DMS53 (cell line): ENCODE measurements at regions not wholly inside any gene's neighbourhood (a gene's known extent, or its start where the extent isn't known, plus 50 kb on each side); places are given as distances from the start of the nearest gene placed in this dataset.
"Not testable (repeated sequence)": the region's sequence is repeated elsewhere in the genome, so short reads cannot be mapped to it uniquely, and the experiment has no call there.

Experiments
- DNase-seq: peaks from one replicate; lab custom pipeline; 2025; lab: John Stamatoyannopoulos, UW

- no peak for DNase-seq
Measured at GRCh38 chr2:228956701-228957474, 314.2 kb downstream of the PID1 start.

- no peak for DNase-seq
Measured at GRCh38 chr2:228949831-228950230, 321.3 kb downstream of the PID1 start.

GRCh38 chr2:228945710-228946109 is 325.4 kb downstream of the PID1 start:
- DNase-seq: no peak

- DNase-seq: no peak
Measured at GRCh38 chr2:228942856-228943255, 328.2 kb downstream of the PID1 start.

- DNase-seq: no peak
Measured at GRCh38 chr2:228938629-228939028, 332.5 kb downstream of the PID1 start.

- DNase-seq: peak; percentile 30
Measured at GRCh38 chr2:228927028-228928010, 343.8 kb downstream of the PID1 start.

GRCh38 chr2:228919808-228920207 is 351.3 kb downstream of the PID1 start:
- DNase-seq: no peak

GRCh38 chr2:228917220-228917619 is 353.9 kb downstream of the PID1 start:
- no peak for DNase-seq

- no peak for DNase-seq
Measured at GRCh38 chr2:228916416-228917090, 354.5 kb downstream of the PID1 start.

- no peak for DNase-seq
Measured at GRCh38 chr2:228913176-228913575, 357.9 kb downstream of the PID1 start.

GRCh38 chr2:228910872-228911271 is 360.2 kb downstream of the PID1 start:
- not testable (repeated sequence) for DNase-seq

- DNase-seq: no peak
Measured at GRCh38 chr2:228902176-228902575, 368.9 kb downstream of the PID1 start.

GRCh38 chr2:228901531-228901930 is 369.6 kb downstream of the PID1 start:
- no peak for DNase-seq

GRCh38 chr2:228878138-228878537 is 392.9 kb downstream of the PID1 start:
- no peak for DNase-seq

- DNase-seq: no peak
Measured at GRCh38 chr2:228876276-228876675, 394.8 kb downstream of the PID1 start.

GRCh38 chr2:228875152-228875900 is 395.8 kb downstream of the PID1 start:
- DNase-seq: no peak

GRCh38 chr2:228871012-228871411 is 400.1 kb downstream of the PID1 start:
- no peak for DNase-seq

- no peak for DNase-seq
Measured at GRCh38 chr2:228869636-228870264, 401.3 kb downstream of the PID1 start.

GRCh38 chr2:228867406-228867805 is 403.7 kb downstream of the PID1 start:
- no peak for DNase-seq

- no peak for DNase-seq
Measured at GRCh38 chr2:228866781-228867180, 404.3 kb downstream of the PID1 start.

GRCh38 chr2:228866044-228866443 is 405.0 kb downstream of the PID1 start:
- no peak for DNase-seq
